Spleen (tissue), 11 donors: ENCODE measurements at regions not wholly inside any gene's neighbourhood (a gene's known extent, or its start where the extent isn't known, plus 50 kb on each side); places are given as distances from the start of the nearest gene placed in this dataset.
"Not testable (repeated sequence)": the region's sequence is repeated elsewhere in the genome, so short reads cannot be mapped to it uniquely, and the experiment has no call there.

ENCODE experiments used
- DNase-seq: peaks from one replicate; pipeline ENCODE4 v3.0.0-alpha.2; 2020
- H3K27ac ChIP-seq, 8 donors: fragments of 200-600 bp; sonication (generic) in 7 of 8; 1 replicate in 4 of 8; 2 replicates in 4 of 8; pipeline versions ENCODE4 v1.5.0 to v1.8.0; 2016 to 2021; ENCODE audit warnings: inconsistent platforms in 4 of 8, mild to moderate bottlenecking in 4 of 8, moderate library complexity in 1 of 8
- H3K27me3 ChIP-seq, 7 donors: fragments of 200-600 bp; sonication (generic) in 6 of 7; replicated peaks in 1 of 7; 1 replicate in 4 of 7; 2 replicates in 3 of 7; pipeline versions ENCODE4 v1.5.0 to v1.8.0; 2016 to 2021; ENCODE audit warnings: inconsistent platforms in 3 of 7, mild to moderate bottlenecking in 1 of 7
- H3K36me3 ChIP-seq, 6 donors: fragments of 200-600 bp; sonication (generic) in 5 of 6; 1 replicate in 4 of 6; 2 replicates in 2 of 6; pipeline versions ENCODE4 v1.5.0 to v1.8.0; 2016 to 2021; ENCODE audit warnings: inconsistent platforms in 2 of 6
- H3K4me1 ChIP-seq, 6 donors: fragments of 200-600 bp; sonication (generic) in 5 of 6; 1 replicate in 3 of 6; 2 replicates in 3 of 6; pipeline versions ENCODE4 v1.5.0 to v1.8.0; 2016 to 2021; ENCODE audit warnings: inconsistent platforms in 3 of 6
- H3K4me3 ChIP-seq, 8 donors: fragments of 200-600 bp; sonication (generic) in 7 of 8; 1 replicate in 4 of 8; 2 replicates in 4 of 8; pipeline versions ENCODE4 v1.5.0 to v1.8.0; 2016 to 2021; ENCODE audit warnings: inconsistent platforms in 4 of 8, mild to moderate bottlenecking in 4 of 8, moderate library complexity in 2 of 8
- H3K9me3 ChIP-seq, 8 donors: fragments of 200-600 bp; sonication (generic) in 7 of 8; 1 replicate in 4 of 8; 2 replicates in 4 of 8; pipeline versions ENCODE4 v1.5.0 to v1.8.0; 2016 to 2021; ENCODE audit warnings: inconsistent platforms in 4 of 8
- POLR2AphosphoS5 ChIP-seq, 3 donors: sonication (generic); formaldehyde crosslinking; IDR thresholded peaks; one replicate each; pipeline ENCODE4 v1.5.1; 2017; ENCODE audit warnings: antibody characterized with exemption in 3 of 3
- WGBS, 5 donors: extraction: QIAGEN DNeasy Blood & Tissue Kit in 3 of 5; methylation state at CpG; one replicate each; pipeline versions ENCODE4 v1.1.5 to v1.1.7; 2013 to 2018; 5-methylcytosine and 5-hydroxymethylcytosine counted together
- intact Hi-C: fragments of 100-400 bp; cut with DNase I; formaldehyde crosslinking; loops from one replicate; pipeline ENCODE4 v1.15.0; 2023; ENCODE audit warnings: low total_unique reads
- donor health status: healthy with polysubstance abuse.
- donor health status: DM: no; HTN: no; CAD: no; lungs with moderate emphysema.
- donor health status: DM: no; HTN: no; CAD: no.
- donor health status: Bipolar disorder and iron deficiency.
- donor health status: healthy.
- donor health status: DM: no; HTN: no; CAD: no.
- donor health status: DM: yes; HTN: yes; CAD: no.

DNA sequence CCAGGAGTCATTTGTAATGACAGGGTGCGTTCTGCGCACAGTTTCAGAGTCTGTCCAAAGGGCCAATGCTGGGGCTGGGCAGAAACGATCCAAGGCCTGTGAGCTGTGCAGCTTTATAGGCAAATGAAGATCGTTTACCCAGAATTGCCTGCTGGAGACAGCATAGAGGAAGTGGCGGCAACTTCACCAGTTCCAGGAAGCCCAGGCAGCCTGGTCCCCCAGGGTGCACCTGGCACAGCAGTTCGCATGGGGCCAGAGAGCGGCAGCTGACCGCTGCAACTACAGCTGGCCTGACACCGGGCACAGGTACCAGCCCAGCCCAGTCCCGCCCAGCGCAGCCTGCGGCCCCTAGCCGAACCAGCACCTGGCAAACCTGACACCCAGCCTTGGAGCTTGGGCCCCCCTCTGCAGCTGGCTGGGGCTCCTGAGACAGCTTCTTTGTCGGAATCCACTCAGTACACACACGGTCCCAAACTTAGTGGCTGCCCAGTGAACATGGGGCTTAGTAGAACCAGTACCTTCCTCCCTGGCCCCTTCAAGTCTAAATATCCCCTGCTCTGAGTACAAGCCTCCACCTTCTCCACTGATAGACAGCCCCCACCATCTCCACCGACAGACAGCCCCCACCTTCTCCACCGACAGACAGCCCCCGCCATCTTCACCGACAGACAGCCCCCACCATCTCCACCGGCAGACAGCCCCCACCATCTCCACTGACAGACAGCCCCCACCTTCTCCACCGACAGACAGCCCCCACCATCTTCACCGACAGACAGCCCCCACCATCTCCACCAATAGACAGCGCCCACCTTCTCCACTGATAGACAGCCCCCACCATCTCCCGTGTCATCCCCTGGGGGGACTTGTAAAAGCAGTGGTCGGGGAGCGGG lies 62.7 kb upstream of the SPN start:
- H3K4me1 ChIP-seq: peaks cover 0 to 69% (median 22%) of the 10 kb centered on the region in 6 donors
- TF ChIP-seq POLR2AphosphoS5 (IDR thresholded peaks at IDR 0.05): peak; percentile 67 to 77 (median 71)

DNA sequence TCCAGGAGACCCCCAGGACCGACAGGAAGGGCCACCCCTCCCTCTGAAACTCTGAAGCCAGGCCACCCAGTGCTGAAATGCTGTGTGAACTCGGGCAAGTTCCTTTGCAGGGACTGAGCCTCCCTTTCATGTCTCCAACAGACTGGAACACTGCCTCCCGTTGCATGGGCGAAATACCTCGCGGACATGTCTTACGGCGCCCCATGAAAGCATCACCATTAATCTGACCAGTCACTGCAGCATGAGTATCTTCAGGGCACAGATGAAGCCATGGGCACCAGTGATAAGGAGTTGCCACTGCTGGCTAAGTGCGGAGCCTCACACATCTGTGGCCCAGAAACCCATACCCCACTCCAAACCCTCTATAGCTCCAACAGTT lies 60.8 kb upstream of the SPN start:
- H3K9me3 ChIP-seq, intact Hi-C loops, DNase-seq, H3K27me3 ChIP-seq, H3K36me3 ChIP-seq, H3K4me3 ChIP-seq: not testable (repeated sequence)
- Histone ChIP-seq H3K27ac (peak overlapping the region in 2 of 8 donors; percentile 33 to 45), H3K4me1 (peaks cover 1 to 72% (median 28%) of the 10 kb centered on the region in 6 donors)
- 74 to 88% (median 80%) methylated on average over 8 to 9 of the region's 9 CpGs for WGBS, 5 donors

More for the DNA sequence above, 62.7 kb upstream of the SPN start:
- H3K36me3 ChIP-seq, H3K27me3 ChIP-seq, intact Hi-C loops, H3K9me3 ChIP-seq: not testable (repeated sequence)
- Histone ChIP-seq H3K27ac (peak overlapping the region; percentile 46 to 89 (median 76)), H3K4me3 (peak overlapping the region in 6 of 8 donors; percentile 23 to 66 (median 31))
- DNase-seq: peak; percentile 92
- WGBS, 5 donors: 27 to 49% (median 36%) methylated on average over 19 to 26 of the region's 26 CpGs

DNA sequence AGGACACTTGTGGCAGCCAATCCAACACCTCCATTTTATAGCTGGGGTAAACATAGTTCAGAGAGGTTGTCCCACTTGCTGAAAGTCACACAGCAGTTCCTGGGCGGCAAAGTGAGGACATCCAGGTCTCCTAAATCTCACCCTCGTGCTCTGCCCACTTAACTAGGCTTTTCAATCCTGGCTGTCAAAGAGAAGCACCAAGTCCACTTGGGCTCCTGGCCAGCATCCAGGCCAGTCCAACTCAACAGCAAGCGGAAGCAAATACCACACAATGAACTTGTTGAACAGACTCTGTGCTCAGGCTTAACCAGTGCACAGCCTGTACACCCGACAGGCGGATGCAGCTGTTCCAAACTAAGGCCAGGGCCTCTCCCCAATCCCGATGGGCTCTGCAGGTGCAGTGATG lies 60.4 kb upstream of the SPN start:
- H3K36me3 ChIP-seq, DNase-seq, H3K4me3 ChIP-seq, intact Hi-C loops, H3K27me3 ChIP-seq, H3K9me3 ChIP-seq: not testable (repeated sequence)
- H3K4me1 ChIP-seq: peaks cover 3 to 76% (median 31%) of the 10 kb centered on the region in 6 donors
- WGBS, 5 donors: 79 to 88% (median 80%) methylated on average over 1 to 6 of the region's 6 CpGs
- peak overlapping the region in 2 of 8 donors; percentile 33 to 45 for H3K27ac ChIP-seq

- H3K9me3 ChIP-seq, H3K27ac ChIP-seq, intact Hi-C loops, H3K27me3 ChIP-seq, H3K4me3 ChIP-seq, H3K36me3 ChIP-seq: not testable (repeated sequence)
- 70 to 76% (median 74%) methylated on average over 20 to 21 of the region's 21 CpGs for WGBS, 5 donors
- peaks cover 3 to 75% (median 25%) of the 10 kb centered on the region in 6 donors for H3K4me1 ChIP-seq
- DNase-seq: peak; percentile 53
Measured at GRCh38 chr16:29604631-29605549, 58.2 kb upstream of the SPN start.

GRCh38 chr16:29605593-29606205 lies 57.3 kb upstream of the SPN start:
- H3K4me3 ChIP-seq, DNase-seq, H3K27ac ChIP-seq, H3K36me3 ChIP-seq, H3K27me3 ChIP-seq, intact Hi-C loops, H3K9me3 ChIP-seq: not testable (repeated sequence)
- peaks cover 3 to 75% (median 22%) of the 10 kb centered on the region in 6 donors for H3K4me1 ChIP-seq
- 90 to 100% (median 93%) methylated on average over 2 to 16 of the region's 16 CpGs for WGBS, 5 donors

- H3K4me3 ChIP-seq, H3K9me3 ChIP-seq, H3K27me3 ChIP-seq, intact Hi-C loops, H3K36me3 ChIP-seq: not testable (repeated sequence)
- peak overlapping the region in 3 of 8 donors; percentile 37 to 60 (median 48) for H3K27ac ChIP-seq
- WGBS, 5 donors: 63 to 69% (median 65%) methylated on average over 11 to 25 of the region's 26 CpGs
- H3K4me1 ChIP-seq: peaks cover 3 to 72% (median 24%) of the 10 kb centered on the region in 6 donors
- TF ChIP-seq POLR2AphosphoS5 (IDR thresholded peaks at IDR 0.05): peak in 2 of 3 donors; percentile 46 to 55
- DNase-seq: peak; percentile 76
Measured at GRCh38 chr16:29606669-29607427, 56.2 kb upstream of the SPN start.
